ELR (cell line): ENCODE measurements at regions not wholly inside any gene's neighbourhood (a gene's known extent, or its start where the extent isn't known, plus 50 kb on each side); places are given as distances from the start of the nearest gene placed in this dataset.
"Not testable (repeated sequence)": the region's sequence is repeated elsewhere in the genome, so short reads cannot be mapped to it uniquely, and the experiment has no call there.

Experiments used
- DNase-seq: peaks from one replicate; pipeline ENCODE4 v3.0.0-alpha.2; 2015; ENCODE audit warnings: low read depth

DNA sequence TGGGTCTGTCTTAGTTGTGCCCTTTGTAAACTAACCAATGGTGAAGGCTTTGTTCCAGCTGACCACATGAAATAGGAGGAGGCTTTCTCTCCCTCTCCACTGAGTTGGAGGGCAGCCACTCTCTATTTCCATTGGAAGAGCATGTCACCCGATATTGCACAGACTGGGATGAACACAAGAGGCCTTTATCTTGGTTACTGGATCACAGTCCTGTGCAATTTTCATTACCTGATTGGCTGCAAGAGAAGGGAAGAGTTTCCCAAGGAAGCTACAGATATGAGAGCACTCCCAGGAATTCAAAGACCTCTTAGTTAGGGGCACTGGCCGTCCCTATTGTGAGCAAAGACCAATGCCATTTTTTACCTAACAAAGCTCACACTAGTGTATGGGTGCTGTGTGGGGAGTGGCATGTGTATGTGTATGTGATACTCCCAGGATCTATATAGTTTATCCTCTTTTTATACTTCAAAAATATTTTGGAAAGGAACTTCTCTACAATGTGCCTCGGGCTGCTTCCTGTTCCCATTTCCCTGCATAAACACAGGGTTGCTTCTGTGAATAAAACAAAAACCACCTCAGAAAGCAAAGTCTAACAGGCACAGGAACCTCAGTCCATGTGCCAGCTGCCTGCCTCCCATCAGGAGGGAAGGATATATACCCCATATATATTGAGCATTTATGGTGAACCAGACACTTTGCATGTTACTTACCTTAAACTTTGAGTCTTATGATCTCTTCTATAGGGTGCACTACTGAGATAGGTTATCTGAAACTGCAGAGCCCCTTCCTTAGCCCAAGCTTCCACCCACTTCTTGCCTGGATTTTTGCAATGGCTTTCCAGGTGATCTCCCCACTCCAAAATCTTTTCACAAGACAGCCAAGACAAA lies 126.5 kb downstream of the RASSF10 start:
- DNase-seq = peak; percentile 55

DNA sequence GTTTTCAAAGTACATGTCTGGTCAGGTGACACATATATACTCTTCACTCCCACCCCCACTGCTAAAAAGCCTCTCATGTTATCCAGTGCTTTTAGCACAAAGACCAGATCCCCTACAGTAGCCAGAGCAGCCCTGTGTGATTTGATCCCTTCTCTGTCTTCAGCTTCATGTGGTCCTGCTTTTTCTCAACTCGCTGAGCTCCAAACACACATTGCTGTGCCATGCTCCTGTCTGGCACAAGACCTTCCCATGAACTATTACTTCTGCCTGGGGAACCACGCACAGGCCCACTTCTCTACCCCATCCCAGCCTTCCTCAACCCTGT lies 127.1 kb downstream of the RASSF10 start:
- no peak for DNase-seq

- DNase-seq = peak; percentile 70
Observed at GRCh38 chr11:13137844-13138301, 128.8 kb downstream of the RASSF10 start.

DNA sequence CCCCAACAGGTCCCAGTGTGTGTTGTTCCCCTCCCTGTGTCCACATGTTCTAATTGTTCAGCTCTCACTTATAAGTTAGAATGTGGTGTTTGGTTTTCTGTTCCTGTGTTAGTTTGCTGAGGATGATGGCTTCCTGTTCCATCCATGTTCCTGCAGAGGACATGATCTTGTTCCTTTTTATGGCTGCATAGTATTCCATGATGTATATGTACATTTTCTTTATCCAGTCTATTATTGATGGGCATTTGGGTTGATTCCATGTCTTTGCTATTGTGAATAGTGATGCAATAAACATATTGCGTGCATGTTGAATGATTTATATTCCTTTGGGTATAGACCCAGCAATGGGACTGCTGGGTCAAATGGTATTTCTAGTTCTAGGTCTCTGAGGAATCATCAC lies 130.0 kb downstream of the RASSF10 start:
- DNase-seq = not testable (repeated sequence)

- peak; percentile 51 for DNase-seq
Observed at GRCh38 chr11:13140028-13140870, 131.1 kb downstream of the RASSF10 start.

GRCh38 chr11:13140873-13141655 lies 131.9 kb downstream of the RASSF10 start:
- DNase-seq = no peak

- no peak for DNase-seq
Observed at GRCh38 chr11:13141731-13142709, 132.9 kb downstream of the RASSF10 start.

GRCh38 chr11:13143486-13144297 lies 133.9 kb upstream of the BMAL1 start:
- DNase-seq = no peak

DNA sequence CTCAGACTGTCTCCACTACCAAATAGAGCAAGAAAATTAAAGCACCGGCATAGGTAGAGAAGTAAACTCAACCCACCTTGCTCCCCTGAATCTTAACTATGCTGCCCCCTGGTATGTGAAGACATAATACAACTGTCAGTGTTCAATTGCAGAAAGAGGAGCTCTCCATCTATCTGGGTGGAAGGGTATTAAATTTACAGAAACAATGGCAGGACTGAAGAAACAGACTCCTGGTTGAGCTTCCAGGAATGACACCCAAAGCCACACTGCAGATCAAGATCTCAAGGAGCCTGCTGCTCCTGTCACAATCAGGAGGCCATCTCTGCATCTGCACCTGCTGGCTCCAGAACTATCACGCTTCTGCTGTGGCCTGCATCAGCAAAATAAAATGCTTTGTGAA lies 132.1 kb upstream of the BMAL1 start:
- no peak for DNase-seq

DNA sequence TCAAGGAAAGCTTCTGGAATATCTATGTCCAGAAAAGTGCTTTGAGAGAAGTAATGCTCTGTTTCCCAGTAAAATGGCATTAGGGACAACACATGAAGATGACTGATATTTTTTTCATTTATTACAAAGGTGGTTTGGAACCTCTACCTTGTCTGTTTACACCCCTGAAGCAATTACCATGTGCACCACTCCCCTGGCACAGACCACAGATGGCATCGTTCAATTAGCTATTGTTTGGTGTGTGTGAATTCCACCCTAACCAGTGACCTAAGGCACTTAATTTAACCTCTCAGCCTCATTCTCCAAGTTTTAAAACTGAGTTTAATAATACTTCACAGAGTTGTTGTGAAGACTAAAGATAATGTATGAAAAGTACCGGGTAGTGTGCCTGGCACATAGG lies 127.6 kb upstream of the BMAL1 start:
- DNase-seq = no peak

DNA sequence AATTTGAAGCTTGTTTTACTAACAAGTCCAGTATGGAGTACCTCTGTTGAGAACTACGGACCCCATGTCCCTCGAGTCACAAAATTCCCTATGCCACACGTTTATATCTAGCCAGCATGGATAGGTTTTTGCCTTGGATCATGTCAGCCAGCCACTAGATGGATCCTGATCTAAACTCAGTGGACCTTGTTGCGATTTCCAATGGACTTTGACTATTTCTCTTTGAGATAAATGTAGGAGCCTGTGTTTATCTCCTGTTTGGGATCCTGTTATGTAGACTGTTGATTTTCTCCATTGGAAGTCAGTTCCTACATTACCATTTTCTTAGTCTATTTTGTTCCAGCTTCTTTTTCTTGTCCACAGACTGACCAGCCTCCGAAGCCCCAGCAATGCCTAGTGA lies 127.1 kb upstream of the BMAL1 start:
- no peak for DNase-seq

- DNase-seq = no peak
Observed at GRCh38 chr11:13152264-13152663, 125.3 kb upstream of the BMAL1 start.

DNA sequence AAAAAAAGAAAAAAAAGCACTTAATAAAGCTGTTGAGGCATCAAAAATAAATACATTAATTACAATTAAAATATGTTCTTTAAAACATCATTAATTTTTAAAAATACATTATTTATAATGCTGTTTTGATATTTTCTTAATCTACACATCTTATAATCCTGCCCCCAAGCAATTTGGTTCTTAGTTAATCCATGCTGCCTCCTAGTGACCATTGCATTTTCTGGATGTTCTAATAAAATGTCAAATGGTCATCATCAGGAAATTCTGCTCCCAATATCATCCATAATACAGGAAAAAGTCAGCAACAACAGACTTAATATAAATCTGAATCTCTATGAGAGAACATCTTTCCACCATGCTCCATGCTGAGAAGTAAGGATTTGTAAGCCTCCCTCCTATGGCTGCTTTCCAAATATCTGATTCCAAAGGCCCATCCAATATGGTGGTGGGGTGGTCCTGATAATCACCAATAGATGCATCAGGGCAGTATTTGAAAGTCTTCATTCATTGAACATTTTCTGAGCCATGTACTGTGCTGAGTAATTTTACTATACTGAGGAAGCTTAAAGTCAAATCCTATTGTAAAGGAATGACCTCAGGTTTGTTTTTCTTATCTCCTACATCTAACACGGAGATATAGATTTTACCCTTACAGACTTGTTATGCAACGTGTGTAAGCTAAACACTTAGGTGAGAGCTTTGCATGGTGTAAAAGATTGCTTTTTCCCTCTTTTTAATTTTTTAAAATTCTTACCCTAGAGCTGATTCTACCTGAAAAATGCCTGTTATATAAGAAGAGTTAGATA lies 124.7 kb upstream of the BMAL1 start:
- DNase-seq = peak; percentile 63

GRCh38 chr11:13154374-13154773 lies 123.2 kb upstream of the BMAL1 start:
- DNase-seq = not testable (repeated sequence)

DNA sequence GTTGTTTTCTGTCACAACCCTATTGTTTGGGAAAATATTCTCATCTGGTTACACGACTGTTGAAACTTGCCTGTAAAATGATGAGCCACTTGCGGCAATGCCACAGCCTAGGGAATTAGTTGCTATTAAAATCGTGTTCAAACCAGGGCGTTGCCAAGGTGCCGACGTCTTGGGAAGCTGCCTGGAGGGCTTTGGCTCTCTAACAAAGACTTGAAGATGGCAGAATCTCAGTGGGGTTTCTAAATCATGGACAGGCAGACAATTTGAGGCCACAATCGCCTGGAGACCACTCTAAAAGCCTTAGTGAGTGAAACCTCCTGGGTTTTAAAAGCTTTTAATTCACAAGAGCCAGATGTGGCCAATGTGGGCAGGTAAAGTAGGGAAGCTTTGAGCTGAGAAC lies 117.2 kb upstream of the BMAL1 start:
- no peak for DNase-seq

GRCh38 chr11:13160806-13161205 lies 116.8 kb upstream of the BMAL1 start:
- DNase-seq = no peak

GRCh38 chr11:13163158-13163557 lies 114.4 kb upstream of the BMAL1 start:
- no peak for DNase-seq

- DNase-seq = no peak
Observed at GRCh38 chr11:13166036-13166435, 111.6 kb upstream of the BMAL1 start.

DNA sequence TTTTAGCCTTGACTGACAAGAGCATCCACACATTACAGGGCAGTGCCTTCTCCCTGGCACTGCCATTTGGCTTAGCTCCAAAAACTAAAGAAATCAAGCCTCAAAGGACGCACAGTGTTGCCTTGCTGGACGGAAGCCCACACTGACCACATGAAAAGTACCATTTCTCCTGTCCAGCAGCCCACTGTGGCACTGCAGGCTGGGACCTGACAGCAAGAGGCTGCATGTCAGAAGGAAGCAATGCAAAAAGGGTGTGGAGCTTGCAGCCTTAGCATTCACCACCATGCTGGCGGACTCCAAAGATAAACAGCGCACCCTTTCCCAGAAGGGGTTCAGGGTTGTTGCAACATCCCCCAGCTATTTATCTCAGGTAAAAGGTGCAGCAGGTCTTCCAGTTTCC lies 109.3 kb upstream of the BMAL1 start:
- DNase-seq = no peak
